Loucy (cell line): ENCODE measurements at regions not wholly inside any gene's neighbourhood (a gene's known extent, or its start where the extent isn't known, plus 50 kb on each side); places are given as distances from the start of the nearest gene placed in this dataset.

ENCODE experiments used
- EZH2phosphoT487 ChIP-seq: fragments of 200-600 bp; IDR thresholded peaks from 2 replicates; pipeline ENCODE4 v1.6.1; 2018; ENCODE audit warnings: antibody characterized with exemption, mild to moderate bottlenecking, moderate library complexity, borderline replicate concordance
- TF ChIP-seq, protein P1 (sequence below): fragments of 200-600 bp; sonication (generic); conservative IDR thresholded peaks from 2 replicates; pipeline ENCODE4 v1.5.1; 2014; ENCODE audit warnings: mild to moderate bottlenecking, antibody characterized with exemption, low read length

DNA sequence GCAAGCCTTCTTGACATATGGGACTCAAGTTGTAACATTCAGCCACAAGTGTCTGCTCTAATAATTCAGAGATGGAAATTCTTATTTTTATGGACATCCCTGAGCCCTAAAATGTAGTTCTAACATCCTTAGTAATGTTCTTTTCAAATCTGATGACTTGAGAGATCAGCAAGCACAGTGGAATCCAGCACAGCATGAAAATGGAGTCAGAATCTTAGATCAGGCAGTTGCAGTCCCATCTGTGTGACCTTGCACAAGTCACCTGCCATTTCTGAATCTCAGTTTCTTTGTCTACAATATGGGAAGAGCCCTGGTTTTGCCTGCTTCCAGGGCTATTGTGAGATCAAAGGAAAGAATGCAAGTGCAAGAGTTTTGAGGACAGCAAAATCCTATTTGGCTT is 183.9 kb upstream of the LPP start:
- TF ChIP-seq, protein P1, sequence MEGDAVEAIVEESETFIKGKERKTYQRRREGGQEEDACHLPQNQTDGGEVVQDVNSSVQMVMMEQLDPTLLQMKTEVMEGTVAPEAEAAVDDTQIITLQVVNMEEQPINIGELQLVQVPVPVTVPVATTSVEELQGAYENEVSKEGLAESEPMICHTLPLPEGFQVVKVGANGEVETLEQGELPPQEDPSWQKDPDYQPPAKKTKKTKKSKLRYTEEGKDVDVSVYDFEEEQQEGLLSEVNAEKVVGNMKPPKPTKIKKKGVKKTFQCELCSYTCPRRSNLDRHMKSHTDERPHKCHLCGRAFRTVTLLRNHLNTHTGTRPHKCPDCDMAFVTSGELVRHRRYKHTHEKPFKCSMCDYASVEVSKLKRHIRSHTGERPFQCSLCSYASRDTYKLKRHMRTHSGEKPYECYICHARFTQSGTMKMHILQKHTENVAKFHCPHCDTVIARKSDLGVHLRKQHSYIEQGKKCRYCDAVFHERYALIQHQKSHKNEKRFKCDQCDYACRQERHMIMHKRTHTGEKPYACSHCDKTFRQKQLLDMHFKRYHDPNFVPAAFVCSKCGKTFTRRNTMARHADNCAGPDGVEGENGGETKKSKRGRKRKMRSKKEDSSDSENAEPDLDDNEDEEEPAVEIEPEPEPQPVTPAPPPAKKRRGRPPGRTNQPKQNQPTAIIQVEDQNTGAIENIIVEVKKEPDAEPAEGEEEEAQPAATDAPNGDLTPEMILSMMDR, result no peak
- TF ChIP-seq EZH2phosphoT487, result no peak
